Astrocyte of the spinal cord (primary cell): ENCODE measurements at regions not wholly inside any gene's neighbourhood (a gene's known extent, or its start where the extent isn't known, plus 50 kb on each side); places are given as distances from the start of the nearest gene placed in this dataset.

Experiments used
- DNase-seq: peaks from one replicate; pipeline ENCODE4 v3.0.0; 2011; ENCODE audit warnings: low read depth, low spot score
- H3K4me3 ChIP-seq: 2 replicates; pipeline ENCODE4 v1.5.1; 2011; ENCODE audit warnings: low read depth, mild to moderate bottlenecking, low read length, moderate library complexity
- CTCF ChIP-seq: IDR thresholded peaks from 2 replicates; pipeline ENCODE4 v1.5.1; 2012; ENCODE audit warnings: low read depth, mild to moderate bottlenecking, low read length, inconsistent platforms
- in situ Hi-C: cut with HindIII; loops from 2 replicates; pipeline ENCODE4 v1.10.0; 2017; ENCODE audit warnings: low sequenced_read_pairs

GRCh38 chr10:10396601-10397000, 621.1 kb upstream of the CELF2 start:
- no peak for DNase-seq
- in situ Hi-C loops = no loop called here
- no peak overlapping the region for H3K4me3 ChIP-seq
- no peak for TF ChIP-seq CTCF

- no peak overlapping the region for H3K4me3 ChIP-seq
- no peak for TF ChIP-seq CTCF
These were observed 619.8 kb upstream of the CELF2 start for GRCh38 chr10:10397906-10398305.

GRCh38 chr10:10403762-10404161, 613.9 kb upstream of the CELF2 start:
- no peak for TF ChIP-seq CTCF
- in situ Hi-C loops = no loop called here
- H3K4me3 ChIP-seq = no peak overlapping the region
- no peak for DNase-seq

More at GRCh38 chr10:10397906-10398305, 619.8 kb upstream of the CELF2 start:
- no peak for DNase-seq
- in situ Hi-C loops = no loop called here

- H3K4me3 ChIP-seq = no peak overlapping the region
- in situ Hi-C loops = no loop called here
- TF ChIP-seq CTCF = no peak
- no peak for DNase-seq
These were observed 600.0 kb upstream of the CELF2 start for GRCh38 chr10:10417671-10418070.

GRCh38 chr10:10418387-10418786, 599.3 kb upstream of the CELF2 start:
- DNase-seq = no peak
- no peak for TF ChIP-seq CTCF
- in situ Hi-C loops = no loop called here
- no peak overlapping the region for H3K4me3 ChIP-seq

- in situ Hi-C loops = no loop called here
- no peak for TF ChIP-seq CTCF
- H3K4me3 ChIP-seq = no peak overlapping the region
- DNase-seq = no peak
These were observed 596.6 kb upstream of the CELF2 start for GRCh38 chr10:10421071-10421470.

- no peak for DNase-seq
- no peak for TF ChIP-seq CTCF
- H3K4me3 ChIP-seq = no peak overlapping the region
- in situ Hi-C loops = no loop called here
These were observed 586.1 kb upstream of the CELF2 start for GRCh38 chr10:10431422-10432066.
